IMR-90 (cell line): ENCODE measurements at regions not wholly inside any gene's neighbourhood (a gene's known extent, or its start where the extent isn't known, plus 50 kb on each side); places are given as distances from the start of the nearest gene placed in this dataset.

Source experiments
- ATAC-seq: fragments of 200-7000 bp; cut with Tn5 transposase; 2 replicates; pipeline ENCODE4 v1.9.1; 2020; ENCODE audit warnings: low read depth, mild to moderate bottlenecking, moderate library complexity
- BruUV-seq: library from RNA; stranded (reverse); fragments of 400-500 nt; replicated peaks from 2 replicates; lab custom pipeline; 2021; lab: Mats Ljungman, UMichigan
- CTCF ChIA-PET: fragments of 300-600 bp; formaldehyde crosslinking; extraction: SDS; loops from one replicate; lab custom pipeline; 2021; ENCODE audit warnings: antibody characterized with exemption; lab: Yijun Ruan, JAX
- POLR2A ChIA-PET: fragments of 300-600 bp; sonication (Branson Sonifier 250); formaldehyde crosslinking; loops from one replicate; lab custom pipeline; 2022; ENCODE audit warnings: antibody characterized with exemption; ENCODE audit not compliant: unreplicated experiment; lab: Charles Lee
- DNase-seq: peaks from one replicate; pipeline ENCODE4 v3.0.0; 2013
- H2AFZ ChIP-seq: replicated peaks from 2 replicates; pipeline ENCODE3; 2013; ENCODE audit warnings: low read length, mild to moderate bottlenecking; ENCODE audit not compliant: poor library complexity
- H2AK5ac ChIP-seq: 2 replicates; pipeline ENCODE4 v1.6.1; 2013; ENCODE audit warnings: low read depth, low read length, inconsistent platforms
- H2AK9ac ChIP-seq: replicated peaks from 2 replicates; pipeline ENCODE3; 2013; ENCODE audit warnings: mild to moderate bottlenecking, low read depth, low read length, moderate library complexity; ENCODE audit not compliant: poor library complexity
- H2BK120ac ChIP-seq: 2 replicates; pipeline ENCODE4 v1.6.1; 2013; ENCODE audit warnings: low read depth, low read length, inconsistent platforms
- H2BK15ac ChIP-seq: 3 replicates; pipeline ENCODE4 v1.6.1; 2013; ENCODE audit warnings: low read depth, low read length, inconsistent platforms
- H2BK20ac ChIP-seq: 2 replicates; pipeline ENCODE4 v1.6.1; 2013; ENCODE audit warnings: low read depth, mild to moderate bottlenecking, inconsistent platforms, low read length, moderate library complexity
- H2BK5ac ChIP-seq: 2 replicates; pipeline ENCODE4 v1.6.1; 2013; ENCODE audit warnings: mild to moderate bottlenecking, low read depth, low read length, inconsistent platforms; ENCODE audit not compliant: poor library complexity, severe bottlenecking
- H3K14ac ChIP-seq: replicated peaks from 2 replicates; pipeline ENCODE4 v1.6.1; 2013; ENCODE audit warnings: low read depth, low read length, inconsistent platforms
- H3K18ac ChIP-seq: 2 replicates; pipeline ENCODE4 v1.6.1; 2013; ENCODE audit warnings: low read depth, low read length, control low read depth
- H3K23ac ChIP-seq: 2 replicates; pipeline ENCODE4 v1.6.1; 2013; ENCODE audit warnings: low read depth, low read length, inconsistent platforms
- H3K27ac ChIP-seq: 2 replicates; pipeline ENCODE4 v1.5.1; 2013; ENCODE audit warnings: mild to moderate bottlenecking, control low read depth, low read length; ENCODE audit not compliant: insufficient read depth
- H3K27me3 ChIP-seq: 2 replicates; pipeline ENCODE4 v1.6.1; 2013; ENCODE audit warnings: low read length; ENCODE audit not compliant: control insufficient read depth, insufficient read depth
- H3K36me3 ChIP-seq: 2 replicates; pipeline ENCODE4 v1.6.1; 2013; ENCODE audit warnings: low read length, mixed read lengths; ENCODE audit not compliant: control insufficient read depth, insufficient read depth
- H3K4ac ChIP-seq: 2 replicates; pipeline ENCODE4 v1.6.1; 2013; ENCODE audit warnings: low read depth, low read length, inconsistent platforms
- H3K4me1 ChIP-seq: 2 replicates; pipeline ENCODE4 v1.6.1; 2013; ENCODE audit warnings: low read length, mixed read lengths; ENCODE audit not compliant: control insufficient read depth, insufficient read depth
- H3K4me2 ChIP-seq: 2 replicates; pipeline ENCODE4 v1.6.1; 2013; ENCODE audit warnings: low read depth, mild to moderate bottlenecking, control low read depth, low read length, moderate library complexity
- H3K4me3 ChIP-seq: 2 replicates; pipeline ENCODE4 v1.5.1; 2013; ENCODE audit warnings: low read depth, mild to moderate bottlenecking, control low read depth, low read length, moderate library complexity; ENCODE audit not compliant: insufficient read depth
- H3K56ac ChIP-seq: 2 replicates; pipeline ENCODE4 v1.6.1; 2013; ENCODE audit warnings: low read length, inconsistent platforms; ENCODE audit not compliant: insufficient read depth; ENCODE audit errors: extremely low read depth
- H3K79me1 ChIP-seq, 2 experiments: 2 replicates each; pipeline ENCODE4 v1.6.1; 2013; ENCODE audit warnings: low read length in 2 of 2, inconsistent platforms in 1 of 2, low read depth in 1 of 2
- H3K9ac ChIP-seq: 2 replicates; pipeline ENCODE4 v1.6.1; 2013; ENCODE audit warnings: low read depth, low read length, control low read depth
- H3K9me1 ChIP-seq: 2 replicates; pipeline ENCODE4 v1.6.1; 2013; ENCODE audit warnings: low read length, inconsistent platforms; ENCODE audit not compliant: insufficient read depth
- H3K9me3 ChIP-seq: 2 replicates; pipeline ENCODE4 v1.6.1; 2013; ENCODE audit warnings: low read length; ENCODE audit not compliant: control insufficient read depth, insufficient read depth
- H4K20me1 ChIP-seq: 2 replicates; pipeline ENCODE4 v1.6.1; 2013; ENCODE audit warnings: low read length, inconsistent platforms; ENCODE audit not compliant: insufficient read depth
- H4K5ac ChIP-seq: 2 replicates; pipeline ENCODE4 v1.6.1; 2013; ENCODE audit warnings: mild to moderate bottlenecking, low read depth, low read length, control low read depth
- H4K8ac ChIP-seq, 2 experiments: 2 replicates each; pipeline ENCODE4 v1.6.1; 2013; ENCODE audit warnings: low read depth in 2 of 2, low read length in 2 of 2, control low read depth in 1 of 2, inconsistent platforms in 1 of 2
- H4K91ac ChIP-seq: 2 replicates; pipeline ENCODE4 v1.6.1; 2013; ENCODE audit warnings: low read depth, low read length, inconsistent platforms; ENCODE audit not compliant: insufficient read depth
- BHLHE40 ChIP-seq: fragments of 150-350 bp; IDR thresholded peaks from 2 replicates; pipeline ENCODE4 v1.6.1; 2016; ENCODE audit warnings: mild to moderate bottlenecking, low read depth, low read length
- CEBPB ChIP-seq: IDR thresholded peaks from 2 replicates; pipeline ENCODE4 v1.6.1; 2012; ENCODE audit warnings: low read depth, low read length, improper control_type of control experiment
- CHD1 ChIP-seq: IDR thresholded peaks from 2 replicates; pipeline ENCODE4 v1.6.1; 2012; ENCODE audit warnings: low read depth, low read length, improper control_type of control experiment
- FOS ChIP-seq: fragments of 150-350 bp; IDR thresholded peaks from 2 replicates; pipeline ENCODE4 v1.6.1; 2016; ENCODE audit warnings: low read depth, low read length
- MAFK ChIP-seq: IDR thresholded peaks from 2 replicates; pipeline ENCODE4 v1.6.1; 2012; ENCODE audit warnings: low read depth, low read length, improper control_type of control experiment
- MAZ ChIP-seq: IDR thresholded peaks from 2 replicates; pipeline ENCODE4 v1.6.1; 2012; ENCODE audit warnings: low read depth, mild to moderate bottlenecking, low read length, improper control_type of control experiment, moderate library complexity, borderline replicate concordance
- MXI1 ChIP-seq: IDR thresholded peaks from 2 replicates; pipeline ENCODE4 v1.6.1; 2012; ENCODE audit warnings: low read depth, mild to moderate bottlenecking, low read length, moderate library complexity, borderline replicate concordance
- NFE2L2 ChIP-seq: fragments of 150-350 bp; IDR thresholded peaks from 2 replicates; pipeline ENCODE4 v1.6.1; 2016; ENCODE audit warnings: low read depth, mild to moderate bottlenecking, low read length
- POLR2A ChIP-seq: IDR thresholded peaks from 2 replicates; pipeline ENCODE4 v1.6.1; 2012; ENCODE audit warnings: mild to moderate bottlenecking, low read depth, low read length
- RAD21 ChIP-seq: IDR thresholded peaks from 2 replicates; pipeline ENCODE4 v1.6.1; 2012; ENCODE audit warnings: low read length, improper control_type of control experiment
- RCOR1 ChIP-seq: IDR thresholded peaks from 2 replicates; pipeline ENCODE4 v1.6.1; 2012; ENCODE audit warnings: mild to moderate bottlenecking, low read length, improper control_type of control experiment; ENCODE audit not compliant: insufficient replicate concordance
- RFX5 ChIP-seq: IDR thresholded peaks from 2 replicates; pipeline ENCODE4 v1.8.0; 2012; ENCODE audit warnings: low read depth, mild to moderate bottlenecking, low read length, moderate library complexity
- SMC3 ChIP-seq: fragments of 150-350 bp; IDR thresholded peaks from 2 replicates; pipeline ENCODE4 v1.6.1; 2016; ENCODE audit warnings: low read depth, mild to moderate bottlenecking, antibody characterized with exemption, low read length, moderate library complexity
- WGBS, 2 experiments: methylation state at CpG; one replicate each; pipeline versions ENCODE4 v1.1.5 to v1.1.7; 2013; ENCODE audit warnings: missing lambda C conversion rate in 2 of 2; ENCODE audit not compliant: insufficient read length in 1 of 2; ENCODE audit errors: extremely low coverage in 2 of 2; 5-methylcytosine and 5-hydroxymethylcytosine counted together
- dilution Hi-C: fragments of 300-500 bp; cut with HindIII; formaldehyde crosslinking; loops from one replicate; pipeline ENCODE4 v1.14.3; 2018; ENCODE audit warnings: low sequenced_read_pairs; ENCODE audit not compliant: unreplicated experiment
- in situ Hi-C: fragments of 300-500 bp; cut with MboI; formaldehyde crosslinking; loops from 3 replicates; pipeline ENCODE4 v1.14.3; 2019; ENCODE audit warnings: low sequenced_read_pairs, inconsistent platforms, mixed read lengths
- intact Hi-C: fragments of 100-400 bp; cut with micrococcal nuclease; formaldehyde crosslinking; loops from 2 replicates; pipeline ENCODE4 v1.10.0; 2022
- TF ChIP-seq, protein P1 (sequence below): fragments of 150-350 bp; IDR thresholded peaks from 2 replicates; pipeline ENCODE4 v1.6.1; 2016; ENCODE audit warnings: low read depth, mild to moderate bottlenecking, low read length, moderate library complexity, borderline replicate concordance
- TF ChIP-seq, protein P2 (sequence below): fragments of 150-350 bp; IDR thresholded peaks from 2 replicates; pipeline ENCODE4 v1.6.1; 2017; ENCODE audit warnings: mild to moderate bottlenecking, antibody characterized with exemption, low read length, low read depth
- TF ChIP-seq, protein P3 (sequence below): conservative IDR thresholded peaks from 2 replicates; pipeline ENCODE4 v1.5.1; 2012; ENCODE audit warnings: mild to moderate bottlenecking, low read depth, low read length, improper control_type of control experiment

DNA sequence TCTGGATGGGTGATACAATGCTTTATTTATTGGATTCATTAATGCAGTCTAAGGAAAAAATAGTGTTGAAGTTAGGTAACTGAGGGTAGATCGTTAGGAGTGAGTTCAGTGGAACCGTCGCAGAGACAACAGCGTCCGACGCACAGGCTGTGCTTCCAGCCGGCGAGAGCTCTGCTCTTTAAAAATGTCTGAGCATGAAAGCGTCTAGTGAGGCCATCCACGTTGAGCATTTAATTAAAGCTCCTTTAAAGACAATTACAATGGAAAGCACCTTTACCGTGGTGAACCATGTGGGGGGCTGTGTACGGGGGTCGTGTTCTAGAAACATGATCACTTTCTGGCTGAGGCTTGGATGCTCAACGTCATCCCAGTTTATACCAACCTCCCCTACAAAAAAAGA lies 822.7 kb downstream of the GALR1 start:
- Histone ChIP-seq H2AFZ (no peak overlapping the region), H3K36me3 (no peaks in the 10 kb centered on the region), H2BK120ac (no peak overlapping the region), H3K4me3 (no peak overlapping the region), H2BK15ac (no peak overlapping the region), H3K9me1 (no peaks in the 10 kb centered on the region), H4K20me1 (no peaks in the 10 kb centered on the region), H3K27me3 (no peaks in the 10 kb centered on the region), H2BK20ac (no peak overlapping the region), H4K91ac (no peak overlapping the region), H3K9ac (no peak overlapping the region), H3K9me3 (peaks cover 19% of the 10 kb centered on the region), H3K4ac (no peak overlapping the region), H4K5ac (no peak overlapping the region), H3K23ac (no peak overlapping the region), H2BK5ac (no peak overlapping the region), H3K18ac (no peak overlapping the region), H4K8ac (no peak overlapping the region), H2AK5ac (no peak overlapping the region), H3K4me2 (no peak overlapping the region), H2AK9ac (no peak overlapping the region), H3K79me1 (no peaks in the 10 kb centered on the region), H3K56ac (no peak overlapping the region), H3K27ac (no peak overlapping the region), H3K4me1 (no peaks in the 10 kb centered on the region), H3K14ac (no peak overlapping the region)
- CTCF ChIA-PET, result no interaction called here
- ATAC-seq (no peak), DNase-seq (no peak)
- in situ Hi-C loops, result no loop called here
- BruUV-seq, result no TSS peak
- WGBS, 2 experiments, result no CpG with 5 or more reads among the region's 14 CpGs
- intact Hi-C loops, result no loop called here
- TF ChIP-seq MAFK (no peak), NFE2L2 (no peak), BHLHE40 (no peak), MAZ (no peak), RAD21 (no peak), FOS (no peak), SMC3 (no peak), RCOR1 (no peak), CEBPB (no peak), POLR2A (no peak), CHD1 (no peak), RFX5 (no peak), MXI1 (no peak)
- TF ChIP-seq, protein P1, sequence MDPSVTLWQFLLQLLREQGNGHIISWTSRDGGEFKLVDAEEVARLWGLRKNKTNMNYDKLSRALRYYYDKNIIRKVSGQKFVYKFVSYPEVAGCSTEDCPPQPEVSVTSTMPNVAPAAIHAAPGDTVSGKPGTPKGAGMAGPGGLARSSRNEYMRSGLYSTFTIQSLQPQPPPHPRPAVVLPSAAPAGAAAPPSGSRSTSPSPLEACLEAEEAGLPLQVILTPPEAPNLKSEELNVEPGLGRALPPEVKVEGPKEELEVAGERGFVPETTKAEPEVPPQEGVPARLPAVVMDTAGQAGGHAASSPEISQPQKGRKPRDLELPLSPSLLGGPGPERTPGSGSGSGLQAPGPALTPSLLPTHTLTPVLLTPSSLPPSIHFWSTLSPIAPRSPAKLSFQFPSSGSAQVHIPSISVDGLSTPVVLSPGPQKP, result no peak
- TF ChIP-seq, protein P2, sequence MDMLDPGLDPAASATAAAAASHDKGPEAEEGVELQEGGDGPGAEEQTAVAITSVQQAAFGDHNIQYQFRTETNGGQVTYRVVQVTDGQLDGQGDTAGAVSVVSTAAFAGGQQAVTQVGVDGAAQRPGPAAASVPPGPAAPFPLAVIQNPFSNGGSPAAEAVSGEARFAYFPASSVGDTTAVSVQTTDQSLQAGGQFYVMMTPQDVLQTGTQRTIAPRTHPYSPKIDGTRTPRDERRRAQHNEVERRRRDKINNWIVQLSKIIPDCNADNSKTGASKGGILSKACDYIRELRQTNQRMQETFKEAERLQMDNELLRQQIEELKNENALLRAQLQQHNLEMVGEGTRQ, result no peak
- TF ChIP-seq, protein P3, sequence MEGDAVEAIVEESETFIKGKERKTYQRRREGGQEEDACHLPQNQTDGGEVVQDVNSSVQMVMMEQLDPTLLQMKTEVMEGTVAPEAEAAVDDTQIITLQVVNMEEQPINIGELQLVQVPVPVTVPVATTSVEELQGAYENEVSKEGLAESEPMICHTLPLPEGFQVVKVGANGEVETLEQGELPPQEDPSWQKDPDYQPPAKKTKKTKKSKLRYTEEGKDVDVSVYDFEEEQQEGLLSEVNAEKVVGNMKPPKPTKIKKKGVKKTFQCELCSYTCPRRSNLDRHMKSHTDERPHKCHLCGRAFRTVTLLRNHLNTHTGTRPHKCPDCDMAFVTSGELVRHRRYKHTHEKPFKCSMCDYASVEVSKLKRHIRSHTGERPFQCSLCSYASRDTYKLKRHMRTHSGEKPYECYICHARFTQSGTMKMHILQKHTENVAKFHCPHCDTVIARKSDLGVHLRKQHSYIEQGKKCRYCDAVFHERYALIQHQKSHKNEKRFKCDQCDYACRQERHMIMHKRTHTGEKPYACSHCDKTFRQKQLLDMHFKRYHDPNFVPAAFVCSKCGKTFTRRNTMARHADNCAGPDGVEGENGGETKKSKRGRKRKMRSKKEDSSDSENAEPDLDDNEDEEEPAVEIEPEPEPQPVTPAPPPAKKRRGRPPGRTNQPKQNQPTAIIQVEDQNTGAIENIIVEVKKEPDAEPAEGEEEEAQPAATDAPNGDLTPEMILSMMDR, result no peak
- dilution Hi-C loops, result no loop called here
- POLR2A ChIA-PET, result no interaction called here
